Body of pancreas (tissue), 4 donors: ENCODE measurements at regions not wholly inside any gene's neighbourhood (a gene's known extent, or its start where the extent isn't known, plus 50 kb on each side); places are given as distances from the start of the nearest gene placed in this dataset.

Source experiments
- CTCF ChIP-seq, 7 experiments: fragments of 450-650 bp in 4 of 7; fragments of 200-600 bp in 3 of 7; sonication (generic) in 3 of 7; IDR thresholded peaks; one replicate each; pipeline ENCODE4 v1.5.1; 2016 to 2019; ENCODE audit warnings: antibody characterized with exemption in 7 of 7
- POLR2A ChIP-seq, 3 donors: fragments of 450-650 bp; IDR thresholded peaks; one replicate each; pipeline ENCODE4 v1.6.1; 2016; ENCODE audit warnings: antibody characterized with exemption in 3 of 3, mild to moderate bottlenecking in 2 of 3

GRCh38 chr2:125573432-125573831 is 1082.5 kb upstream of the GYPC start:
- no peak for TF ChIP-seq POLR2A (IDR thresholded peaks at IDR 0.05)
- no peak for TF ChIP-seq CTCF (IDR thresholded peaks at IDR 0.05)
